Omental fat pad (tissue), 3 donors: ENCODE measurements at regions not wholly inside any gene's neighbourhood (a gene's known extent, or its start where the extent isn't known, plus 50 kb on each side); places are given as distances from the start of the nearest gene placed in this dataset.
"Not testable (repeated sequence)": the region's sequence is repeated elsewhere in the genome, so short reads cannot be mapped to it uniquely, and the experiment has no call there.

ENCODE experiments used
- ATAC-seq: fragments of 150-250 bp; one replicate; pipeline ENCODE4 v1.9.1; 2016; ENCODE audit warnings: mild to moderate bottlenecking, moderate library complexity; ENCODE audit not compliant: low FRiP score
- DNase-seq: peaks from one replicate; pipeline ENCODE4 v3.0.0-alpha.2; 2019; ENCODE audit warnings: low spot score
- CTCF ChIP-seq, 3 donors: fragments of 450-650 bp; IDR thresholded peaks; one replicate each; pipeline ENCODE4 v1.5.1; 2016 to 2017; ENCODE audit warnings: antibody characterized with exemption in 3 of 3, mild to moderate bottlenecking in 3 of 3, moderate library complexity in 2 of 3

- TF ChIP-seq CTCF (IDR thresholded peaks at IDR 0.05), result no peak
Measured at GRCh38 chr4:160709026-160709425, 1454.8 kb downstream of the FSTL5 start.

GRCh38 chr4:160709546-160709945 is 1454.3 kb downstream of the FSTL5 start:
- ATAC-seq (no peak), DNase-seq (no peak)
- TF ChIP-seq CTCF (IDR thresholded peaks at IDR 0.05), result no peak

More at GRCh38 chr4:160709026-160709425, 1454.8 kb downstream of the FSTL5 start:
- ATAC-seq (no peak), DNase-seq (no peak)

- no peak for DNase-seq
- no peak for ATAC-seq
- no peak for TF ChIP-seq CTCF (IDR thresholded peaks at IDR 0.05)
Measured at GRCh38 chr4:160716551-160716950, 1447.2 kb downstream of the FSTL5 start.

- ATAC-seq, result no peak
- TF ChIP-seq CTCF (IDR thresholded peaks at IDR 0.05), result no peak
- DNase-seq, result no peak
Measured at GRCh38 chr4:160717848-160718247, 1446.0 kb downstream of the FSTL5 start.

- no peak for ATAC-seq
- DNase-seq, result no peak
- TF ChIP-seq CTCF (IDR thresholded peaks at IDR 0.05), result no peak
Measured at GRCh38 chr4:160724063-160724462, 1439.7 kb downstream of the FSTL5 start.

- ATAC-seq, result no peak
- TF ChIP-seq CTCF (IDR thresholded peaks at IDR 0.05), result no peak
- no peak for DNase-seq
Measured at GRCh38 chr4:160745126-160745525, 1418.7 kb downstream of the FSTL5 start.

- ATAC-seq, DNase-seq: not testable (repeated sequence)
Measured at GRCh38 chr4:160746585-160746984, 1417.2 kb downstream of the FSTL5 start.

GRCh38 chr4:160772668-160773067 is 1391.1 kb downstream of the FSTL5 start:
- no peak for TF ChIP-seq CTCF (IDR thresholded peaks at IDR 0.05)
- no peak for ATAC-seq
- no peak for DNase-seq
